ENCODE measurements at regions not wholly inside any gene's neighbourhood (a gene's known extent, or its start where the extent isn't known, plus 50 kb on each side); places are given as distances from the start of the nearest gene placed in this dataset.
"Not testable (repeated sequence)": the region's sequence is repeated elsewhere in the genome, so short reads cannot be mapped to it uniquely, and the experiment has no call there.

DNA sequence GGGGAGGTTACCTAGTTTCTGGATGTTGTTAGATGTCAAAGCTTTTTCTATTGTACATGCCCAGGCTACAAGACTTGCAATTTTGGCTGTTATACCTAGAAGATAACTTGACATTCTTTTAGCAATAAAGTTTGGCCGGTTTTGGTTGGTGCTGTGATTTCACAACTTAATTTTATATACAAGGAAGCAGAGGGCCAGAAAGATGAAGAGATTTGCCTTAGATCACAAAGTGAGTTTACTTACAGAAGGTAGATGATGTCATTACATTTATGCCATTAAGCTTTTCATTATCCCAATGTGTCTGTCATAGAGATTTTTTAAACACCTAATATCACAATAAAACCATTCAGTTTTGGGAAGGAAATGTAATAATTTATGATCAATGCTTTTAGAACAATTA, 698.7 kb upstream of the ANO3 start:
- DNase-seq = no peak

GRCh38 chr11:25649220-25649619, 682.7 kb upstream of the ANO3 start:
- DNase-seq = not testable (repeated sequence)

- no peak for DNase-seq
These were observed 681.6 kb upstream of the ANO3 start for GRCh38 chr11:25650319-25650718.

GRCh38 chr11:25655636-25656035, 676.3 kb upstream of the ANO3 start:
- DNase-seq = no peak

DNA sequence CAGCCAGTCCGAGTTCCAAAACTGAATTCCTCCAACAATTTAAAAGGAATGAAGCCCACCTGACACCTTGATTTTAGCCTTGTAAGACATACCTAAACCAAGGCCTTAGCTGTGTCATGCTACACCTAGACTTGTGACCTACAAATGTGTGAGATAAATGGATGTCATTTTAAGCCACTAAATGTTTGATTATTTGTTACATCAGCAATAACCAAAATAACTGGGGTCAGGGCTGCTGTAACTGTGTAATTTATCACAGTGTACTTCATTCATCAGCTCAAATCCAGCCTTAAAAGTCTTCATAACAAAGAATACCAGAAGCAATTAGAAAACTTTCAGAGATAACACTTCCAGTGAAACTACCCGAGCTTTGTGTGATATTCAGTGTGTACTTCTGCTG, 673.0 kb upstream of the ANO3 start:
- no peak for DNase-seq

- no peak for DNase-seq
These were observed 672.2 kb upstream of the ANO3 start for GRCh38 chr11:25659706-25660105.

- no peak for DNase-seq
These were observed 664.1 kb upstream of the ANO3 start for GRCh38 chr11:25667871-25668270.

DNA sequence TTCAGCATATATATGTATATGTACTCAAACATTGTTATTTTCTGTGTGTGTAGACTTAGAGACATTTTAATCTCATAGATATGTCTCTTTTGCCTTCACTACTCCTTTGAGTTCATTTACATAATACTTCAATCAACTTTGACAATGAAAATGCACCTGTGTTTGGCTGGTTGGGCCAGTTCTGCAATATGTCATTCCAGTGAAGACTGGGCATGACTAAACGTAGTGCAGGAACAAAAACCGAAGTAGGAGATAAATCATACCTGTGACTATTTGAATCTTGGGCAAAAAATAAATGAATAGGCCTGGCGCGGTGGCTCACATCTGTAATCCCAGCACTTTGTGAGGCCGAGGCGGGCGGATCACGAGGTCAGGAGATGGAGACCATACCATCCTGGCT, 640.0 kb upstream of the ANO3 start:
- no peak for DNase-seq

- no peak for DNase-seq
These were observed 629.5 kb upstream of the ANO3 start for GRCh38 chr11:25702417-25702816.

- no peak for DNase-seq
These were observed 621.0 kb upstream of the ANO3 start for GRCh38 chr11:25710975-25711374.

DNA sequence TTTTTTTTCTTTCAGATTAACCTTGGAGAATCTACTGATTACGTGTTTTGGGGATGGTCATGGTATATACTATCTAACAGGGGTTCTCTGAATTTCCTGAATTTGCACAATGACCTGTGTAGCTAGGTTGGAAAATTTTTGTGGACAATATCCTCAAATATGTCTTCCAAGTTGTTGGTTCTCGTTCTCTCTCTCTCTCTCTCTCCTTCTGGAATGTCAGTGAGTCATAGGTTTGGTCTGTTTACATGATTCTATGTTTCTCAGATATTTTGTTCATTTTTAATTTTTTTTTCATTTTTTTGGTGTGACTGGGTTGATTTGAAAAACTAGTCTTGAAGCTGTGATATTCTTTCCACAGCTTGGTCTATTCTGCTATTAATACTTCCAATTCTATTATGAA, 604.0 kb upstream of the ANO3 start:
- DNase-seq = no peak

DNA sequence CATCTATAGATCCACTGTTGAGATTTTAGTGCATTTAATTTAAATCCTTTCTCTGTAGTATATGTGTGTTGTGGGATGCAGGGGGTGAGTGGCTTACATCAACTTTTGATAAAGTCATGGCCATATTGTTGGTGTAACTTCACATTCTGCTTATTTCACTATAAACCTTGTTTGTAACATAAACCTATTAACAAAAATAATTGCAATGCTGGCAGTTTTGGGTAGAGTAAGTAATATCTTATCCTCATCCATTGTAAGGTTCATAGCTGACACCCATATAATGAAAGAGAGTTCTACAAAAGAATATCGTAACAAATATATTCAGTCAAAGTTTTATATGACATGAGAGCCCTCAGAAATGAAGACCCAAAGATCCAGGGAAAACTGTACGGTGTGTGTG, 601.7 kb upstream of the ANO3 start:
- DNase-seq = no peak

GRCh38 chr11:25733777-25734176, 598.2 kb upstream of the ANO3 start:
- no peak for DNase-seq

DNA sequence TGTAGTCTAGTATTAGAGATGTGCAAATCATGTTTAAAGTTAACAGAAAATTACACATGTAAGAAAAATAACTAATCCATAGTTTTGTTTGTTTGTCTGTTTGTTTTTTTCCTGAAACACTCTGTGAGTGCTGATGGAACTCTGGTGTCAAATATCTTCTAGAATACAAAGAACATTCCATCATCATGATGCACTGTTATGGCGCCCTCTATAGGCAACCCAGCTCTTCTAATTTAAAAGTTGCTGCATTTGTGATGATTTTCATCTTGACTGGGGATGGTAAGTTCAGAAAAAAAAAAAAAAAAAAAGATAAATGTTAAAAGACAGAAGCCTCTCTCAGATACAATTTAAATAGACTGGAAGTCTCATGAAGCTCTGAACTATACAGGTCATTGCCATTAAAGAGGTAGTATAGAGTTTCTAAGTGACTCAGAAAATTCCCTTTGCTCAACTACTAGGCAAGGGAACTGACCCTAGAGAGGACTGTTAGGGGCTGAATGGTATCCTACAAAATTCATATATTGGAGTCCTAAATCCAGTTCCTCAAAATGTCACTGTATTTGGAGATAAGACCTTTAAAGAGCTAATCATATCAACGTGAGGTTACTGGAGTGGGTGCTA, 597.2 kb upstream of the ANO3 start:
- no peak for DNase-seq

DNA sequence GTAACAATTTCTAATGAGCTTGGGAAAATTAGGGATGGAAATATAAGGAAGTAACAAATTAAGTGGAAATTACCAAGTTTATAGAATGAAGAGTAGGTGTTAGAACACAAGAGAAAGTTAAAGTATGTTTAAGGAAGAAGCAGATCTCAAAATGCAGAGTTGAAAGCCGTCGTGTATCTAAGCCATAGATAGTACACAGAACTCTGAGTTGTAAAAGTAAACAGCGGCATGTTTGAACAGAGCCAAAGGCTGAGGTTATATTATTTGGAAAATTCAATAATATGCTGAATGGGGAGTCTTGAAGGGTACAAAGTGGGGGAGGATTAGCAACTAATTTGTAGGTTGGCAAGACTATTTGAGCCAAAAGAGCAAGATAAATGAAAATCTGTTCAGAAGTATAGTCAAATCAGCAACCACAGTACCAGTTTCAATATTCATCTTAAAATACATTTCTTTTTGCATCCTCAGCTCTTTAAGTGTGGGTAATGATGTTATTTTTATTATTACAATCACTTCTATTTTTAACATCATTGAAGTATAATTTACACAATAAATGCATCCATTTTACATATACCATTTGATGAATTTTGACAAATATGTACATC, 594.8 kb upstream of the ANO3 start:
- no peak for DNase-seq

- no peak for DNase-seq
These were observed 590.0 kb upstream of the ANO3 start for GRCh38 chr11:25741886-25742285.

GRCh38 chr11:25742800-25743199, 589.1 kb upstream of the ANO3 start:
- DNase-seq = no peak

DNA sequence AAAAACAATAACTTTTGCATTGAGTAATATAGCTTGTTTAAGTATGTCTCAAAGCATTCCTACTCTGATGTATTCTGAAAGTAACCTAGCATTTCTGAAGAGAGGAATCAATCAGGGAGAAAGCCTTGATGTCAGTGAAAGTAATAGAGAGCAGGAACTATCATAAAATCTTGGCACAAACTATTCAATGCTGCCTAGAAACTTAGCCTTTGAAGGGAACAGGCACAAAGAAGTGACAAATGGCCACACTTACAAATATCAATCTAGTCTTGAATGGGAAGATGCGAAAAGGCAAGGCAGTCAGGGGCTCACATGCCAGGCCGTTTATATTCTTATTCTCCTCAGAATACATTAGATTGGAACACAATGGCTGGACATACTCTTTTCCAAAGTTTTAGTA, 576.5 kb upstream of the ANO3 start:
- DNase-seq = no peak

DNA sequence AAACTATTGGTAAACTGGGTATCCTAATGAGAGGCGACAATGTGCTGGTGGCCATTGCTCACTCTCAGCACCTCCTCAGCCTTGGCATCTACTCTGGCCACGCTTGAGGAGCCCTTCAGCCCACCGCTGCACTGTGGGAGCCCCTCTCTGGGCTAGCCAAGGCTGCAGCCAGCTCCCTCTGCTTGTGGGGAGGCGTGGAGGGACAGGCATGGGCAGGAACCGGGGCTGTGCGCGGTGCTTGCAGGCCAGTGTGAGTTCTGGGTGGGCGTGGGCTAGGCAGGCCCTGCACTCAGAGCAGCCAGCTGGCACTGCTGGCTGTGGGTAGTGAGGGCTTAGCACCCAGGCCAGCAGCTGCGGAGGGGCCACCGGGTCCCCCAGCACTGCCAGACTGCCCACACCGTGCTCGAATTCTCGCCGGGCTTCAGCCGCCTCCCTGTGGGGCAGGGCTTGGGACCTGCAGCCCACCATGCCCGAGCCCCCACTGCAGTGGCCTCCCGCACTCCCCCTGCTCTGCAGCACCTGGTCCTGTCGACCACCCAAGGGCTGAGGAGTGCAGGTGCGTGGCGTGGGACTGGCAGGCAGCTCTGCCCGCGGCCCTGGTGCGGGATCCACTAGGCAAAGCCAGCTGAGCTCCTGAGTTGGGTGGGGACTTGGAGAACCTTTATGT, 575.9 kb upstream of the ANO3 start:
- no peak for DNase-seq

DNA sequence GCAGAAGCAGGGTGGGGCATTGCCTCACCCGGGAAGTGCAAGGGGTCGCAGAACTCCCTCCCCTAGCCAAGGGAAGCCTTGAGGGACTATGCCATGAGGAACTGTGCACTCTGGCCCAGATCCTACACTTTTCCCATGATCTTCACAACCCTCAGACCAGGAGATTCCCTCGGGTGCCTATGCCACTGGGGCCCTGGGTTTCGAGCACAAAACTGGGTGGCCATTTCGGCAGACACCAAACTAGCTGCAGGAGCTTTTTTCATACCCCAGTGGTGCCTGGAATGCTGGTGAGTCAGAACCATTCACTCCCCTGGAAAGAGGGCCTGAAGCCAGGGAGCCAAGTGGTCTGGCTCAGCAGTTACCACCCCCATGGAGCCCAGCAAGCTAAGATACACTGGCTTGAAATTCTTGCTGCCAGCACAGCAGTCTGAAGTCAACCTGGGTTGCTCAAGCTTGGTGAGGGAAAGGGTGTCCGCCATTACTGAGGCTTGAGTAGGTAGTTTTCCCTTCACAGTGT, 573.7 kb upstream of the ANO3 start:
- no peak for DNase-seq

- no peak for DNase-seq
These were observed 565.5 kb upstream of the ANO3 start for GRCh38 chr11:25766332-25767015.

GRCh38 chr11:25769287-25769686, 562.6 kb upstream of the ANO3 start:
- DNase-seq = no peak

GRCh38 chr11:25771605-25772004, 560.3 kb upstream of the ANO3 start:
- DNase-seq = no peak

DNA sequence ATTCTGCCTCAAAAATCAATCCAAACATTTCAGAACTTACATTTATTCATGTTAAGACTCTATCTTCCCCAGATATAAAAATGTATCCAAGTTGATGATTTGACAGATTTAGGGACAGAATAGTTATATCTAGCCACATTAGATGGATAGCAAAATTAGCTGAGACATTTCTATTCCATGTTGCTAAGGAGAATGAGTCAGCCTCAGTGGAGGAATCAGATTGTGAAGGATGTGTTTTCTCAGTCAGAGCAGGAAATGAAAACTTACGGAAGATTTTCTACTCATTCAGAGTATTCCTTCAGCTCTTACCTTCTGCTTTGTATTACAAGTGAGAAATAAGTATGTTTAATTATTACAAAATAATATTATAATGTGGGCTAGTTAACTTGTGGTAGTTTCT, 556.3 kb upstream of the ANO3 start:
- no peak for DNase-seq
